ENCODE measurements at regions not wholly inside any gene's neighbourhood (a gene's known extent, or its start where the extent isn't known, plus 50 kb on each side); places are given as distances from the start of the nearest gene placed in this dataset.
"Not testable (repeated sequence)": the region's sequence is repeated elsewhere in the genome, so short reads cannot be mapped to it uniquely, and the experiment has no call there.

DNA sequence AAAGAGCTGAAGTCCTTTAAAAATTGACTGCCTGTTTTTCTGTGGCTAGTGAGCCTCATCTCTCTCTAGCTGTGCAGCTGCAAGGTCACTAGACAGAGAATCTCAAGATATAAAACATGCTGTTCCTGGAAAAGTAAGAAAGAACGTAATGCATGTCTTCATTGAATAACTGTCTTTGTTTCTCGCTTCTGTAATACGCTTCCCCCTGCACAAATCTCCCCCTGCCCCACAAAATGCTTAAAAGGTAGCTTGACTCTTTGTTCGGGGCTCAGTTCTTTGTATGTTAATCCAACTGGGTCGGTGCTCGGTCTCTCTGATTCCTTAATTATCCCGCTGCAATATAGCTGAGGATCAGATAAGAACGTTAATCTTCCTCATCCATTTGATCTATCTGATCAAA is 1495.9 kb upstream of the DDX18 start:
- H3K4me1 ChIP-seq (ENCODE audit: control insufficient read depth, insufficient read depth, low read length) = peaks cover 14% of the 10 kb centered on the region
- H3K27me3 ChIP-seq (ENCODE audit: control insufficient read depth, insufficient read depth, low read length); H3K4me3 ChIP-seq (ENCODE audit: low read depth, low read length); H3K36me3 ChIP-seq (ENCODE audit: control insufficient read depth, insufficient read depth, low read length); H3K9me3 ChIP-seq (ENCODE audit: control insufficient read depth, insufficient read depth, low read depth, low read length); H3K9ac ChIP-seq (ENCODE audit: low read length); H3K27ac ChIP-seq (ENCODE audit: low read depth, low read length): not testable (repeated sequence)

DNA sequence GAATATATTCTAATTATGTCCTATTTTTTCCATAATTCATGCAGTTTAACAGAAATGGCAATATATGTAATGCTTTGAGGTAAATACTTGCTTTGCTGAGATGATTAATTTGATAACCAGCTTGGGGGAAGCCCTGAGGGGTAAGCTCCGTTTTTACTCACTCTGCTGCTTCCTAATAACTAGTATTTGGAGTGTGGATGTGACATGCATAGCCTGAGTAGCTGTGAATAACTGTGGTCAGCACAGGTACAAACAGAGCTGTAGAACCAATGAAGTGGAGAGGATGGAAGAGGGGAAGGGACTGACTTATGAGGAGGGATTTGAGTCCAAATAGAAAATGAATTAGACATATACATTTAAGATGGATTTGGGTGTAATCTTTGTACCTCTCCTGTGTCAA is 1495.5 kb upstream of the DDX18 start:
- no peak overlapping the region for H3K9ac ChIP-seq (ENCODE audit: low read length)
- H3K9me3 ChIP-seq (ENCODE audit: control insufficient read depth, insufficient read depth, low read depth, low read length) = 0 out of 2 replicates have a peak, but pooled peaks cover 3% of the 10 kb centered on the region
- H3K4me1 ChIP-seq (ENCODE audit: control insufficient read depth, insufficient read depth, low read length) = peaks cover 14% of the 10 kb centered on the region
- no peaks in the 10 kb centered on the region for H3K27me3 ChIP-seq (ENCODE audit: control insufficient read depth, insufficient read depth, low read length)
- H3K27ac ChIP-seq (ENCODE audit: low read depth, low read length) = no peak overlapping the region
- no peaks in the 10 kb centered on the region for H3K36me3 ChIP-seq (ENCODE audit: control insufficient read depth, insufficient read depth, low read length)
- H3K4me3 ChIP-seq (ENCODE audit: low read depth, low read length) = no peak overlapping the region

DNA sequence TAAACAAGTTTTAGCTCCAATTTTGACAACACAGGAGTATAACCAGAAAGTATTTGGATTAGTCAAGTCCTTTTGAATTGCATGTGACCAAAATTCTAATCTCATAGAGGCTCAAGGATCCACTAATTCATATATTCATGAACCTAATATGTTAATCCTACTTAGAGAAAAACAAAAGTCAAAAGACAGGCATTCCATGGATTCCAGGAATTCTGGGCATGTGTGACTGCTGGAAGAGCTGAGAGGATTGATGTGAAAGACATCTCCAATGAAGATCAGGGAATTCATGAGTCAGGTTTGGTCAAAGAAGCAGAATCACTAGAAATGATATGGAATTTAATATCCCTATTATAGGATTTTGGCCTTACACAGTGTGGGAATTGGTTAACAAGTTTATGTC is 1494.6 kb upstream of the DDX18 start:
- no peak overlapping the region for H3K9ac ChIP-seq (ENCODE audit: low read length)
- no peak overlapping the region for H3K4me3 ChIP-seq (ENCODE audit: low read depth, low read length)
- H3K27me3 ChIP-seq (ENCODE audit: control insufficient read depth, insufficient read depth, low read length) = no peaks in the 10 kb centered on the region
- peaks cover 14% of the 10 kb centered on the region for H3K4me1 ChIP-seq (ENCODE audit: control insufficient read depth, insufficient read depth, low read length)
- no peaks in the 10 kb centered on the region for H3K36me3 ChIP-seq (ENCODE audit: control insufficient read depth, insufficient read depth, low read length)
- H3K27ac ChIP-seq (ENCODE audit: low read depth, low read length) = no peak overlapping the region
- 0 out of 2 replicates have a peak, but pooled peaks cover 5% of the 10 kb centered on the region for H3K9me3 ChIP-seq (ENCODE audit: control insufficient read depth, insufficient read depth, low read depth, low read length)

DNA sequence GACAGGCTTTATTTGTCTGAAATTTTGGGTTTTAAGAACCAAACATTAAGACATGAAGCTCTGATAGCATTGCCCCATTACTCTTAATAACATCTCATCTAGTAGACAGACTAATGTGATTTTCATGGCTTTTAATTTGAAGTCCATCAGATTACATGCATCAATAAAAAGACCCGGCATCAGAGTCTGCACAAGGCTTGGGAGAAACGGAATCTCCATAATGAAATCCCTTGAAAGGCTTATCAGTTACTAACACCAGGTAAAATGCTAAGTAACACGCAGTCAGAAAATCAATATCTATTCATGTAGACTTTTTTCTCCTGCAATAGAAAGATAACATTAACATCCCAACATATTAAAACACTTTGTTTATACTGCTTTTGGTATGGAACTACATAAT is 1485.2 kb upstream of the DDX18 start:
- no peak overlapping the region for H3K9ac ChIP-seq (ENCODE audit: low read length)
- H3K9me3 ChIP-seq (ENCODE audit: control insufficient read depth, insufficient read depth, low read depth, low read length) = no peaks in the 10 kb centered on the region
- no peak overlapping the region for H3K4me3 ChIP-seq (ENCODE audit: low read depth, low read length)
- no peaks in the 10 kb centered on the region for H3K27me3 ChIP-seq (ENCODE audit: control insufficient read depth, insufficient read depth, low read length)
- H3K27ac ChIP-seq (ENCODE audit: low read depth, low read length) = no peak overlapping the region
- H3K4me1 ChIP-seq (ENCODE audit: control insufficient read depth, insufficient read depth, low read length) = no peaks in the 10 kb centered on the region
- no peaks in the 10 kb centered on the region for H3K36me3 ChIP-seq (ENCODE audit: control insufficient read depth, insufficient read depth, low read length)

DNA sequence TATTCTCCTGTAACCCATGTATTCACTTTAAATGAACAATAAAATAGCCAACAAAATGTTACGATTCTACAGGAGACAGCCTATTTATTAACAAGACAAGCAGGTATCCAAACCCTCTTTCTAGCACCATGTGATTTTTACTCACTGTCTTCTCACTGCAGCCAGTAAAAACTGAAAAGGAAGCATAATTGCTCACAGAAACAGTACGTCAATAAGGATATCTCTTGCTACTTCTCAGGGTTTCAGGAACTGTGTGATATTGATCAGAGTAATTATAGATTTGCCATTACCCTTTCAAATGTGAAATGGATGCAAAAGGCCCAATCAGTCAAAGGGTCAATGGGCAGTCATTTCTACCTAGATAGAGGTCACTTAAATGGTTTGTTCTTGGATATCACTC is 1473.8 kb upstream of the DDX18 start:
- Histone ChIP-seq H3K9ac (ENCODE audit: low read length) (no peak overlapping the region), H3K27me3 (ENCODE audit: control insufficient read depth, insufficient read depth, low read length) (no peaks in the 10 kb centered on the region), H3K27ac (ENCODE audit: low read depth, low read length) (no peak overlapping the region), H3K4me1 (ENCODE audit: control insufficient read depth, insufficient read depth, low read length) (peaks cover 3% of the 10 kb centered on the region; the same call in 1 of the 2 replicates), H3K4me3 (ENCODE audit: low read depth, low read length) (no peak overlapping the region), H3K36me3 (ENCODE audit: control insufficient read depth, insufficient read depth, low read length) (no peaks in the 10 kb centered on the region), H3K9me3 (ENCODE audit: control insufficient read depth, insufficient read depth, low read depth, low read length) (no peaks in the 10 kb centered on the region)

DNA sequence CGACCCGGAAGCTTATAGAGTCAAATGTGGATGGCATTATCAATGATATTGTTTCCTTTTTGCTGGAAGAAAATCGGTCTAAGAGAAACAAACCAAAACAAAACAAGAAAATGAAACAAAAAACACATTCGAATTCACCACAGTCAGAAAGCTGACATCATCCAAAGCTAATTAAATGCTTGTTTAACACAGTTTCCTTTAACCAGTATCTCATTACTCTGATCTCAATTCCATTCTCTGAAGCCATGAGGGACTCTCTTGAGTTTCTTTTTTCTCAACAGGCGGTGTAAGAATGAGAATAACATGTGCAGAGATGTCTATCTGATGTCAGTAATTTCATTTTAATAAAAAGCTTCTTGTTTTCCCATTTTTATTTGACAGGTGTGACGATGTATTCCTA is 1448.3 kb upstream of the DDX18 start:
- Histone ChIP-seq H3K9ac (ENCODE audit: low read length) (no peak overlapping the region), H3K4me3 (ENCODE audit: low read depth, low read length) (no peak overlapping the region), H3K27ac (ENCODE audit: low read depth, low read length) (no peak overlapping the region), H3K36me3 (ENCODE audit: control insufficient read depth, insufficient read depth, low read length) (no peaks in the 10 kb centered on the region), H3K4me1 (ENCODE audit: control insufficient read depth, insufficient read depth, low read length) (no peaks in the 10 kb centered on the region; the same call in 1 of the 2 replicates), H3K27me3 (ENCODE audit: control insufficient read depth, insufficient read depth, low read length) (no peaks in the 10 kb centered on the region), H3K9me3 (ENCODE audit: control insufficient read depth, insufficient read depth, low read depth, low read length) (0 out of 2 replicates have a peak, but pooled peaks cover 2% of the 10 kb centered on the region)

DNA sequence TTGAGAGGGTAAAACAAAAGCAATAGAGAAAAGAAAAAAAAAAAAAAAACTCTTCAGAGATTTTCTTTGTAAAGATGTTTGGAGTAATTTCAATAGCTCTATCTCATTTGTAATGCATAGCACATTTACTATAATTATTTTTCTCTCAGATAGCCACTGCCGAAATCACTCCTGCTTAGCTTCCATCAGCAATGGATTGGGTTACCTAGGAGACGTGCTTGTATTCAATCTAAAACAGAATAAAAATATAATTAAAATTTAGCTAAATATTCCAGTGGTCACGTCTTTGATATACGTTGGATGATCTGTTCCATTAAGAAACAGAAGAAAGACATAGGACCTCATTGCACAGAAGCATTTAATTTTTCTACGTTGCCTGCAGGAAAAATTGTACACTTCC is 1435.7 kb upstream of the DDX18 start:
- no peaks in the 10 kb centered on the region for H3K27me3 ChIP-seq (ENCODE audit: control insufficient read depth, insufficient read depth, low read length)
- no peaks in the 10 kb centered on the region for H3K9me3 ChIP-seq (ENCODE audit: control insufficient read depth, insufficient read depth, low read depth, low read length)

DNA sequence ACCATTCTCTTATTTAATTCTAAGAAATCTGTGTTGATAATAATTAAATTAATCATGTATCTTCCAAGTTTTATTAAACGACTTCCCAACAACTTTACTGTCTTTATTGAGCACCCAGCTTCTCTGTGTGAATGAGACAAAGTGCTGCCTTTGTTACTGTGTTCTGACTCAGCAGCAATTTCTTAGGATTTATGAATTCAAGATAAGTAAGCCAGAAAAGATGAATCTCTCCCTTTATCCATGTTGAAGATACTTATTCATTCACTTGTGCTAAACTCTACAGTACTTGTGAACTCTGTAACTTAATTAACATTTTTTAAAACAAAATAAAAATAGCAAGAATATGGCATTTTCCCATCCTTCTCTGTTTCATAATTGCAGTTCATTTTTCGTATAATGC is 1403.3 kb upstream of the DDX18 start:
- H3K36me3 ChIP-seq (ENCODE audit: control insufficient read depth, insufficient read depth, low read length) = no peaks in the 10 kb centered on the region
- H3K4me3 ChIP-seq (ENCODE audit: low read depth, low read length) = no peak overlapping the region
- H3K9ac ChIP-seq (ENCODE audit: low read length) = no peak overlapping the region
- H3K4me1 ChIP-seq (ENCODE audit: control insufficient read depth, insufficient read depth, low read length) = no peaks in the 10 kb centered on the region
- no peak overlapping the region for H3K27ac ChIP-seq (ENCODE audit: low read depth, low read length)
- no peaks in the 10 kb centered on the region for H3K27me3 ChIP-seq (ENCODE audit: control insufficient read depth, insufficient read depth, low read length)
- peaks cover 21% of the 10 kb centered on the region for H3K9me3 ChIP-seq (ENCODE audit: control insufficient read depth, insufficient read depth, low read depth, low read length)

More for the DNA sequence above, 1435.7 kb upstream of the DDX18 start:
- Histone ChIP-seq H3K27ac (ENCODE audit: low read depth, low read length) (no peak overlapping the region), H3K4me3 (ENCODE audit: low read depth, low read length) (no peak overlapping the region), H3K4me1 (ENCODE audit: control insufficient read depth, insufficient read depth, low read length) (no peaks in the 10 kb centered on the region), H3K36me3 (ENCODE audit: control insufficient read depth, insufficient read depth, low read length) (no peaks in the 10 kb centered on the region), H3K9ac (ENCODE audit: low read length) (no peak overlapping the region)

DNA sequence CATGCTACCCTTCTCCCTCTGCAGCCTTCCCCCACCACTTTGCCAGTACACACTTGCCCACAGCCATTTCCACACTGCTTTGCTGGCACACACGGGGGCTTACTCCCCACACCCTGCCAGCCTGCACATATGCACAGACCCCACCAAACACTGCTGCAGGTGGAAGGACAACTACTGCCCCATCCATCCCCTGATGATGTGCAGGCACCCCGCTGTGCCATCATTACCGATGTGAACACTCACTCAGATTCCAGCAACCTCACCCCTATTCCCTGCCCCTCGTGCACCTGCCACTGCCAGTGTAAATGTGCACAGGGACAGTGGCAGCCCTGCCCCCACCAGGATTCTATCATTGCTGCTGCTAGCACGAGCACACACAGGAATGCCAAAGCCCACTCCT is 1400.8 kb upstream of the DDX18 start:
- H3K27me3 ChIP-seq (ENCODE audit: control insufficient read depth, insufficient read depth, low read length) = no peaks in the 10 kb centered on the region
- no peaks in the 10 kb centered on the region for H3K36me3 ChIP-seq (ENCODE audit: control insufficient read depth, insufficient read depth, low read length)
- H3K9ac ChIP-seq (ENCODE audit: low read length) = no peak overlapping the region
- H3K4me1 ChIP-seq (ENCODE audit: control insufficient read depth, insufficient read depth, low read length) = no peaks in the 10 kb centered on the region
- no peak overlapping the region for H3K4me3 ChIP-seq (ENCODE audit: low read depth, low read length)
- no peak overlapping the region for H3K27ac ChIP-seq (ENCODE audit: low read depth, low read length)
- peaks cover 1% of the 10 kb centered on the region; the same call in 1 of the 2 replicates for H3K9me3 ChIP-seq (ENCODE audit: control insufficient read depth, insufficient read depth, low read depth, low read length)

DNA sequence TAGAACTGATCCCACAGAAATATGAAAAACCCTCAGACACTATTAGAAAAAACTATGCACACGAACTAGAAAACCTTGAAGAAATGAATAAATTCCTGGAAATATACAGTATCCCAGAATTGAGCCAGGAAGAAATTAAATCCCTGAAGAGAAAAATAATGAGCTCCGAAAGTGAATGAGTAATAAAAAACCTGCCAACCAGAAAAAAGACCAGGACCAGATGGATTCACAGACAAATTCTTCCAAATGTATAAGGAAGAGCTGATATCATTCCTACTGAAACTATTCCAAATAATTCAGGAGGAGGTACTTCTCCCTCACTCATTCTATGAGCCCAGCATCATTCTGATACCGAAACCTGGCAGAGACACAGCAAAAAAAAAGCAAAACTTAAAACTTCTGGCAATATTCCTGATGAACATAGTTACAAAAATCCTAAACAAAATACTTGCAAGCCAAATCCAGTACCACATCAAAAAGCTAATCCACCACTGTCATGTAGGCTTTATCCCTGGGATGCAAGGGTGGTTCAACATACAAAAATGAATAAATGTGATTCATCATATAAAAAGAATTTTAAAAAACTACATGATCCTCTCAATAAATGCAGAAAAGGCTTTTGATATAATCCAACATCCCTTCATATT is 1397.6 kb upstream of the DDX18 start:
- H3K9me3 ChIP-seq (ENCODE audit: control insufficient read depth, insufficient read depth, low read depth, low read length) = no peaks in the 10 kb centered on the region
- H3K4me1 ChIP-seq (ENCODE audit: control insufficient read depth, insufficient read depth, low read length) = no peaks in the 10 kb centered on the region
- H3K9ac ChIP-seq (ENCODE audit: low read length) = no peak overlapping the region
- no peak overlapping the region for H3K4me3 ChIP-seq (ENCODE audit: low read depth, low read length)
- no peaks in the 10 kb centered on the region for H3K27me3 ChIP-seq (ENCODE audit: control insufficient read depth, insufficient read depth, low read length)
- H3K36me3 ChIP-seq (ENCODE audit: control insufficient read depth, insufficient read depth, low read length) = no peaks in the 10 kb centered on the region
- no peak overlapping the region for H3K27ac ChIP-seq (ENCODE audit: low read depth, low read length)

DNA sequence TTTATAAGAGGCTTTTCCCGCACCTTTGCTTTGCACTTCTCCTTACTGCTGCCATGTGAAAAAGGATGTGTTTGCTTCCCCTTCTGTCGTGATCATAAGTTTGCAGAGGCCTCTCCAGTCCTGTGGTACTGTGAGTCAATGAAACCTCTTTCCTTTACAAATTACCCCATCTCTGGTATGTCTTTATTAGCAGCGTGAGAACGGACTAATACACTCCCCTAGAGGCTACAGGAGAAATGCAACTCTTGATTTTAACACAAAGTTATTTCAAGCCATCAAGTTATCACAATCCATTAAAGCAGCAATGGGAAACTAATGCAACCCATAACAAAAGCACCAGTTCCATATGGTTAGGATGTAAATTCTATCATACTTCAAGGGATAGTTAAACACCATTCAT is 1378.8 kb upstream of the DDX18 start:
- Histone ChIP-seq H3K4me1 (ENCODE audit: control insufficient read depth, insufficient read depth, low read length) (no peaks in the 10 kb centered on the region), H3K27me3 (ENCODE audit: control insufficient read depth, insufficient read depth, low read length) (no peaks in the 10 kb centered on the region), H3K27ac (ENCODE audit: low read depth, low read length) (no peak overlapping the region), H3K36me3 (ENCODE audit: control insufficient read depth, insufficient read depth, low read length) (no peaks in the 10 kb centered on the region), H3K9ac (ENCODE audit: low read length) (no peak overlapping the region), H3K4me3 (ENCODE audit: low read depth, low read length) (no peak overlapping the region), H3K9me3 (ENCODE audit: control insufficient read depth, insufficient read depth, low read depth, low read length) (peaks cover 23% of the 10 kb centered on the region)

Data from HUES6 (cell line).